Psoas muscle (tissue), 7 donors: ENCODE measurements at regions not wholly inside any gene's neighbourhood (a gene's known extent, or its start where the extent isn't known, plus 50 kb on each side); places are given as distances from the start of the nearest gene placed in this dataset.

Experiments
- ATAC-seq, 4 donors: fragments of 200-7000 bp; cut with Tn5 transposase; one replicate each; pipeline ENCODE4 v1.9.1; 2020; ENCODE audit warnings: moderate library complexity in 3 of 4, mild to moderate bottlenecking in 2 of 4
- DNase-seq, 2 donors: peaks; one replicate each; pipeline ENCODE4 v3.0.0-alpha.2; 2020
- H3K27ac ChIP-seq: fragments of 200-600 bp; one replicate; pipeline ENCODE4 v1.8.0; 2022
- H3K27me3 ChIP-seq, 3 donors: fragments of 200-600 bp in 1 of 3; one replicate each; pipeline versions ENCODE4 v1.6.1 to v1.8.0; 2013 to 2022; ENCODE audit warnings: low read length in 2 of 3, mild to moderate bottlenecking in 2 of 3, moderate library complexity in 1 of 3; ENCODE audit not compliant: insufficient read depth in 3 of 3
- H3K36me3 ChIP-seq, 2 donors: fragments of 200-600 bp in 1 of 2; one replicate each; pipeline versions ENCODE4 v1.6.1 to v1.8.0; 2013 to 2022; ENCODE audit warnings: low read depth in 1 of 2, mild to moderate bottlenecking in 1 of 2, moderate library complexity in 1 of 2; ENCODE audit not compliant: insufficient read depth in 1 of 2
- H3K4me1 ChIP-seq: fragments of 200-600 bp; one replicate; pipeline ENCODE4 v1.8.0; 2022
- H3K4me3 ChIP-seq: fragments of 200-600 bp; one replicate; pipeline ENCODE4 v1.8.0; 2022; ENCODE audit warnings: mild to moderate bottlenecking
- H3K9me3 ChIP-seq: fragments of 200-600 bp; one replicate; pipeline ENCODE4 v1.8.0; 2022
- CTCF ChIP-seq: fragments of 200-600 bp; IDR thresholded peaks from one replicate; pipeline ENCODE4 v1.8.0; 2022; ENCODE audit warnings: antibody characterized with exemption
- WGBS, 3 donors: extraction: QIAGEN DNeasy Blood & Tissue Kit; methylation state at CpG; one replicate each; pipeline versions ENCODE4 v1.1.6 to v1.1.7; 2013; 5-methylcytosine and 5-hydroxymethylcytosine counted together
- intact Hi-C, 2 donors: fragments of 100-400 bp; cut with DNase I; formaldehyde crosslinking; loops; one replicate each; pipeline versions ENCODE4 v1.11.0 to v1.14.2; 2022
- donor health status: healthy with polysubstance abuse.
- donor health status: DM: no; HTN: no; CAD: no; lungs with moderate emphysema.
- donor health status: Bipolar disorder and iron deficiency.
- donor health status: healthy.
- donor health status: DM: yes; HTN: yes; CAD: no.
- donor health status: DM: no; HTN: no; CAD: no.
- donor health status: DM: yes; HTN: yes; CAD: no.

DNA sequence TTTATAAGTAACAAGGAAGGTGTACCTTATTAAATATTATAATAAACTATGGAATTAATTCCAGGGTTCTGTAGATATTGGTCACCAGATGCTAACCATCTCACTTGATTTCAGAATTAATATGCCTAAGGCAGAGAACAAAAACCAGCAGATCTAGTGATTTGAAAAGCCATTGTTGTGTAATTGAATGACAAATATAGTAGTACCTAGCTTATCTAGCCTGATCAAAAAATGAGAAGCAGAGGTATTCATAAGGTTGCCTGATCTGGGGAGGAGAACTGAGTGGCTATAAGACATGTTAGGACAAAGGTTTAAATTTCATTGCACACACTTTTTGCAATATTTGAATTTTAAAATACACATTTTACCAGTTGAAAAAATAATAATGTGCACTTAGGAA, 132.0 kb upstream of the UBE2E3 start:
- DNase-seq (no peak), ATAC-seq (no peak)
- no peak for TF ChIP-seq CTCF
- Histone ChIP-seq H3K9me3 (no peaks in the 10 kb centered on the region), H3K36me3 (no peaks in the 10 kb centered on the region), H3K27ac (no peak overlapping the region), H3K4me1 (no peaks in the 10 kb centered on the region), H3K4me3 (no peak overlapping the region), H3K27me3 (no peaks in the 10 kb centered on the region)
- intact Hi-C loops = no loop called here

GRCh38 chr2:180846756-180847472, 133.5 kb upstream of the UBE2E3 start:
- Histone ChIP-seq H3K36me3 (no peaks in the 10 kb centered on the region), H3K27ac (no peak overlapping the region), H3K4me3 (no peak overlapping the region), H3K9me3 (no peaks in the 10 kb centered on the region), H3K27me3 (no peaks in the 10 kb centered on the region), H3K4me1 (no peaks in the 10 kb centered on the region)
- DNase-seq = no peak
- TF ChIP-seq CTCF = no peak
- ATAC-seq = no peak
- 38 to 44% (median 43%) methylated on average over 3 of the region's 3 CpGs for WGBS, 3 donors
- intact Hi-C loops = no loop called here

DNA sequence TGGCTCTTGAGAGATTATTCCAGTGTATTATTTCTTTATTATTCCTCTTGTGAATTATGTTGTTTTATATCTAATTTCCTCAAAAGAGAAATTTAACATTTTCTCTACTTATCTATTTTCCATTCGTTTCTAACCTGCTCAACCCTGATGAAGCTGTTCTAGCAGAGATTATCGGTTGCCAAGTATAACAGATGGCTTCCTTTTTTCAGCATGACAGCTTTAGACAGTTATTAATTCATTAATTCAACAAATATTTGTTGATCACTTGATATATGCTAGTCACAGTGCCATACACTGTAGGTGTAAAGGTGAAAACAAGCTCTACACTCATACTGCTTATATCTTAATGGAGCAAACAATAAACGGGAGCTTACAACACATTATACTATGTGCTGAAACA, 137.9 kb upstream of the UBE2E3 start:
- H3K27me3 ChIP-seq = no peaks in the 10 kb centered on the region
- no peaks in the 10 kb centered on the region for H3K36me3 ChIP-seq
- H3K27ac ChIP-seq = no peak overlapping the region
- 63 to 76% (median 68%) methylated on average over 3 of the region's 3 CpGs for WGBS, 3 donors
- ATAC-seq (no peak), DNase-seq (no peak)
- no peaks in the 10 kb centered on the region for H3K4me1 ChIP-seq
- no peaks in the 10 kb centered on the region for H3K9me3 ChIP-seq
- no peak for TF ChIP-seq CTCF
- intact Hi-C loops = no loop called here
- no peak overlapping the region for H3K4me3 ChIP-seq

DNA sequence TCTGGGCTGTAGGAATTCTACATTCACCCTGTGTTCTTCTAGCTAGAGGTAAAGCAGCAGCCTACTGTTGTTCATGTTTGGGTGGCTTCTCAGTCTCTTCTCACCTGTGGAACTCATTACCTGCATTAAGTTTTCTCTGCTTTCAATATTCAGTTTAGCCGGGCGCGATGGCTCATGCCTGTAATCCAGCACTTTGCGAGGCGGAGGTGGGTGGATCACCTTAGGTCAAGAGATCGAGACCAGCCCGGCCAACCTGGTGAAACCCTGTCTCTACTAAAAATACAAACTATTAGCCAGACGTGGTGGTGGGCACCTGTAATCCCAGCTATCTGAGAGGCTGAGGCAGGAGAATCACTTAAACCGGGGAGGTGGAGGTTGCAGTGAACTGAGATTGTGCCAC, 139.8 kb upstream of the UBE2E3 start:
- Histone ChIP-seq H3K27me3 (no peaks in the 10 kb centered on the region), H3K36me3 (no peaks in the 10 kb centered on the region), H3K9me3 (no peaks in the 10 kb centered on the region), H3K4me3 (no peak overlapping the region), H3K27ac (no peak overlapping the region), H3K4me1 (no peaks in the 10 kb centered on the region)
- intact Hi-C loops = no loop called here
- DNase-seq (no peak), ATAC-seq (no peak)
- WGBS, 3 donors = 94 to 96% (median 95%) methylated on average over 9 of the region's 9 CpGs
- no peak for TF ChIP-seq CTCF

DNA sequence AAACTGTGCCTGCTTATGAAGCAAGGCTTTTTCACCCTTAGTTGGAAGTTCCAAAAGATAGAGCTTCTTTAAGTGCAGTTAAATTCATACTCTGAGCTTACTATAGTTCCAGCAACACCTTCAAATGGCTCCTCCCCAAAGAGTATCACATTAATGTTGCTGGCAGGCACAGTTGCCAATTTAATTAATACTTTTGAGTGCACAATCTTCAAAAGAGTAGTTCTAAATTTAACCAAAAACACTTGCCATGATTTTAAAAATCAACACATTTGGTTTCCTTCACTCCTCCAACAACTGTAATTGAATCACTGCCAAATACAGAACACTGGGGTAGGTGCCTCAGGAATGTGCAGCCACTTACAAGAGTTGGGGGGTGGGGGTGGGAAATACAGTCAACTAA, 150.6 kb upstream of the UBE2E3 start:
- Histone ChIP-seq H3K27ac (no peak overlapping the region), H3K9me3 (no peaks in the 10 kb centered on the region), H3K4me3 (no peak overlapping the region), H3K27me3 (no peaks in the 10 kb centered on the region), H3K36me3 (no peaks in the 10 kb centered on the region), H3K4me1 (no peaks in the 10 kb centered on the region)
- ATAC-seq = no peak
- intact Hi-C loops = no loop called here
- no peak for TF ChIP-seq CTCF
- DNase-seq = no peak
